Liver (tissue), 3 donors: ENCODE measurements at regions not wholly inside any gene's neighbourhood (a gene's known extent, or its start where the extent isn't known, plus 50 kb on each side); places are given as distances from the start of the nearest gene placed in this dataset.

ENCODE experiments used
- EGR1 ChIP-seq, 2 donors: IDR thresholded peaks; 2 replicates each; pipeline ENCODE4 v1.6.1; 2016 to 2018; ENCODE audit warnings: antibody characterized with exemption in 2 of 2, low read depth in 2 of 2
- FOXA1 ChIP-seq: IDR thresholded peaks from 2 replicates; pipeline ENCODE4 v1.6.1; 2016; ENCODE audit warnings: antibody characterized with exemption
- GABPA ChIP-seq, 2 donors: IDR thresholded peaks in 1 of 2; conservative IDR thresholded peaks in 1 of 2; 2 replicates each; pipeline ENCODE4 v1.6.1; 2016; ENCODE audit warnings: antibody characterized with exemption in 2 of 2, mild to moderate bottlenecking in 1 of 2, moderate library complexity in 1 of 2
- JUND ChIP-seq, 2 donors: IDR thresholded peaks; 2 replicates each; pipeline ENCODE4 v1.6.1; 2016; ENCODE audit warnings: antibody characterized with exemption in 2 of 2
- NR2F2 ChIP-seq: IDR thresholded peaks from 2 replicates; pipeline ENCODE4 v1.6.1; 2016; ENCODE audit warnings: antibody characterized with exemption
- RAD21 ChIP-seq, 2 donors: IDR thresholded peaks; 2 replicates each; pipeline ENCODE4 v1.6.1; 2016; ENCODE audit warnings: antibody characterized with exemption in 2 of 2, mild to moderate bottlenecking in 2 of 2
- RXRA ChIP-seq, 2 donors: IDR thresholded peaks; 2 replicates each; pipeline ENCODE4 v1.6.1; 2017 to 2018; ENCODE audit warnings: antibody characterized with exemption in 2 of 2, mild to moderate bottlenecking in 1 of 2
- SP1 ChIP-seq: IDR thresholded peaks from 2 replicates; pipeline ENCODE4 v1.6.1; 2018; ENCODE audit warnings: antibody characterized with exemption, mild to moderate bottlenecking
- YY1 ChIP-seq: IDR thresholded peaks from 2 replicates; pipeline ENCODE4 v1.6.1; 2016; ENCODE audit warnings: antibody characterized with exemption, mild to moderate bottlenecking
- ZBTB33 ChIP-seq: IDR thresholded peaks from 2 replicates; pipeline ENCODE4 v1.6.1; 2016; ENCODE audit warnings: antibody characterized with exemption
- TF ChIP-seq, protein P1 (sequence below): fragments of 150-350 bp; IDR thresholded peaks from 2 replicates; pipeline ENCODE4 v1.5.1; 2017; ENCODE audit warnings: improper control_type of control experiment, low read depth, low read length; ENCODE audit not compliant: missing input control
- TF ChIP-seq, protein P2 (sequence below): IDR thresholded peaks from 2 replicates; pipeline ENCODE4 v1.6.1; 2016; ENCODE audit warnings: antibody characterized with exemption
- TF ChIP-seq, protein P3 (sequence below): IDR thresholded peaks from 2 replicates; pipeline ENCODE4 v1.6.1; 2016; ENCODE audit warnings: antibody characterized with exemption, mild to moderate bottlenecking
- donor health status: healthy.
- donor health status: healthy.

DNA sequence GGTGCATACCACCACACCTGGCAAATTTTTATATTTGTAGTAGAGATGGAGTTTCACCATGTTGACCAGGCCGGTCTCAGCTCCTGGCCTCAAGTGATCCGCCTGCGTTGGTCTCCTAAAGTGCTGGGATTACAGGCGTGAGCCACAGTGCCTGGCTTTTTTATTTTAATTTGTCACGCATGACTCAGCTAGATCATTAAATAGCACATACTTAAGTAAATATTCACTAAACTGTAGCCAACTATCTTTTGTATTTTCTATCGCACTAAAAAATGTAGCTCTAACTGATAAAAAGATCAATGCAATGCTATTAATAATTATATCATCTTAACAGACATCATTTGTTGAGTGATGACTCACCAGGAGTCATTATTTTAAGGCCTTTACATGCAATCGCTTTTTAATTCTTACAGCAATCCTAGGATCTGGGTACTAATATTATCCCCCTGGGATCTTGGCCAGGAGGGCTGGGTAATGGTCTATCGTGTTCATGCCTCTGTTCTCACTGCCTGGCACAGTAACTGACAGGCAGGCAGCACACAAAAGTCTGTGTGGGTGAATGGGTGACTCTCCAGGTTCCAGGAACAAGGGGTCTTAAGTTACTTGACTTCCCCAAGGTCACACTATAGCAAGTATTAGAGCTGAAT is 693.5 kb upstream of the EEF2KMT start:
- TF ChIP-seq RAD21 (IDR thresholded peaks at IDR 0.05) = no peak
- TF ChIP-seq, protein P1, sequence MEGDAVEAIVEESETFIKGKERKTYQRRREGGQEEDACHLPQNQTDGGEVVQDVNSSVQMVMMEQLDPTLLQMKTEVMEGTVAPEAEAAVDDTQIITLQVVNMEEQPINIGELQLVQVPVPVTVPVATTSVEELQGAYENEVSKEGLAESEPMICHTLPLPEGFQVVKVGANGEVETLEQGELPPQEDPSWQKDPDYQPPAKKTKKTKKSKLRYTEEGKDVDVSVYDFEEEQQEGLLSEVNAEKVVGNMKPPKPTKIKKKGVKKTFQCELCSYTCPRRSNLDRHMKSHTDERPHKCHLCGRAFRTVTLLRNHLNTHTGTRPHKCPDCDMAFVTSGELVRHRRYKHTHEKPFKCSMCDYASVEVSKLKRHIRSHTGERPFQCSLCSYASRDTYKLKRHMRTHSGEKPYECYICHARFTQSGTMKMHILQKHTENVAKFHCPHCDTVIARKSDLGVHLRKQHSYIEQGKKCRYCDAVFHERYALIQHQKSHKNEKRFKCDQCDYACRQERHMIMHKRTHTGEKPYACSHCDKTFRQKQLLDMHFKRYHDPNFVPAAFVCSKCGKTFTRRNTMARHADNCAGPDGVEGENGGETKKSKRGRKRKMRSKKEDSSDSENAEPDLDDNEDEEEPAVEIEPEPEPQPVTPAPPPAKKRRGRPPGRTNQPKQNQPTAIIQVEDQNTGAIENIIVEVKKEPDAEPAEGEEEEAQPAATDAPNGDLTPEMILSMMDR = no peak
- TF ChIP-seq GABPA (IDR thresholded peaks at IDR 0.05 in 1 of 2, conservative IDR thresholded peaks at IDR 0.05 in 1 of 2) = no peak
- TF ChIP-seq EGR1 (IDR thresholded peaks at IDR 0.05; ENCODE audit: low read depth in 2 of 2) = no peak
- TF ChIP-seq, protein P2, sequence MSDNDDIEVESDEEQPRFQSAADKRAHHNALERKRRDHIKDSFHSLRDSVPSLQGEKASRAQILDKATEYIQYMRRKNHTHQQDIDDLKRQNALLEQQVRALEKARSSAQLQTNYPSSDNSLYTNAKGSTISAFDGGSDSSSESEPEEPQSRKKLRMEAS = no peak
- no peak for TF ChIP-seq ZBTB33
- TF ChIP-seq, protein P3, sequence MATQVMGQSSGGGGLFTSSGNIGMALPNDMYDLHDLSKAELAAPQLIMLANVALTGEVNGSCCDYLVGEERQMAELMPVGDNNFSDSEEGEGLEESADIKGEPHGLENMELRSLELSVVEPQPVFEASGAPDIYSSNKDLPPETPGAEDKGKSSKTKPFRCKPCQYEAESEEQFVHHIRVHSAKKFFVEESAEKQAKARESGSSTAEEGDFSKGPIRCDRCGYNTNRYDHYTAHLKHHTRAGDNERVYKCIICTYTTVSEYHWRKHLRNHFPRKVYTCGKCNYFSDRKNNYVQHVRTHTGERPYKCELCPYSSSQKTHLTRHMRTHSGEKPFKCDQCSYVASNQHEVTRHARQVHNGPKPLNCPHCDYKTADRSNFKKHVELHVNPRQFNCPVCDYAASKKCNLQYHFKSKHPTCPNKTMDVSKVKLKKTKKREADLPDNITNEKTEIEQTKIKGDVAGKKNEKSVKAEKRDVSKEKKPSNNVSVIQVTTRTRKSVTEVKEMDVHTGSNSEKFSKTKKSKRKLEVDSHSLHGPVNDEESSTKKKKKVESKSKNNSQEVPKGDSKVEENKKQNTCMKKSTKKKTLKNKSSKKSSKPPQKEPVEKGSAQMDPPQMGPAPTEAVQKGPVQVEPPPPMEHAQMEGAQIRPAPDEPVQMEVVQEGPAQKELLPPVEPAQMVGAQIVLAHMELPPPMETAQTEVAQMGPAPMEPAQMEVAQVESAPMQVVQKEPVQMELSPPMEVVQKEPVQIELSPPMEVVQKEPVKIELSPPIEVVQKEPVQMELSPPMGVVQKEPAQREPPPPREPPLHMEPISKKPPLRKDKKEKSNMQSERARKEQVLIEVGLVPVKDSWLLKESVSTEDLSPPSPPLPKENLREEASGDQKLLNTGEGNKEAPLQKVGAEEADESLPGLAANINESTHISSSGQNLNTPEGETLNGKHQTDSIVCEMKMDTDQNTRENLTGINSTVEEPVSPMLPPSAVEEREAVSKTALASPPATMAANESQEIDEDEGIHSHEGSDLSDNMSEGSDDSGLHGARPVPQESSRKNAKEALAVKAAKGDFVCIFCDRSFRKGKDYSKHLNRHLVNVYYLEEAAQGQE = no peak
- TF ChIP-seq SP1 = no peak
- no peak for TF ChIP-seq YY1
- TF ChIP-seq RXRA (IDR thresholded peaks at IDR 0.05) = no peak
- TF ChIP-seq FOXA1 = no peak
- TF ChIP-seq JUND (IDR thresholded peaks at IDR 0.05) = no peak
- TF ChIP-seq NR2F2 = no peak
